ENCODE measurements at regions not wholly inside any gene's neighbourhood (a gene's known extent, or its start where the extent isn't known, plus 50 kb on each side); places are given as distances from the start of the nearest gene placed in this dataset.

DNA sequence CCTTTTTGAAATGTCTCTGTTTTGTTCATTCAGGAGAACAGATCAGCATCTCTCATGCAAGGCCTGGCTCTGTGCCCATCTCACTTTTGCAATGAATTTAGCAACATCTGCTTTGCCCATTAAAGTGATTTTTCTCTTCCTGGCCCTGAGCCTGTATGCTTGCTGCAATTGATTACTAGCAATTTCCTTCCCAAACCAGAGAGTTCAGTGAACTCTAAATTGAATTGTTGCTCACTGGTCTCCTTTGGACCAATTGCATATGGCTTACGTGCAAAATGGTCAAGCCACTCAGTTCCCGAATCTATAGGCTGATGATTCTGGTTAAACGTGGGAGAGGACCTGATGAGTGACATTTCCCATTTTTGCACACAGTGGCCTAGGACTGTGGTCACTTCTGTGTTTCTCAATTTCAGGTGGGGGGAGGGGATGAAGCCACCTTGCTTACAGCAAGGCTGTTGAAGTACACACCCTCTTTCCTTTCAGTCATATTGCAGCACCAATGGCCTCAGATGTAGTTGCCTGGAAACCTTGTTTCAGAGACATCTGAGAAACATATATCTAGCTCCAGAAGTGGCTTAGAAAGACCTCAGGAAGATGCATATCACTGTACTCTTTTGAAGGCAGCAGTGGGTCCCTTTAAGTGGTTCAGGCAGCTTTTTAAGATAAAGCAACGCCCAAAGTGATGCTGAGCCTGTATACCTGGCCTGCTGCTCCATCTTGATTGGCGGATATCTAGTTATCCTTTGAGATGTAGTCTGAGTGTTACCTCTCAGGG lies 201.4 kb downstream of the PTEN start (continued):
- TF ChIP-seq ATF3 (IDR thresholded peaks at IDR 0.05; ENCODE audit: borderline replicate concordance, extremely low read depth, low read depth, low read length) (no peak), ATF2 (IDR thresholded peaks at IDR 0.05; ENCODE audit: low read length) (peak; percentile 91), CEBPB (IDR thresholded peaks at IDR 0.05; ENCODE audit: borderline replicate concordance in 1 of 2, low read depth in 2 of 2, low read length in 2 of 2) (0 out of 4 replicates have a peak, but pooled peaks of 1 of the 2 experiments have one; percentile 8), NR2C1 (IDR thresholded peaks at IDR 0.05) (no peak), MYB (IDR thresholded peaks at IDR 0.05; ENCODE audit: borderline replicate concordance, low read depth, low read length) (peak; percentile 38; the same call in 1 of the 2 replicates), SREBF1 (IDR thresholded peaks at IDR 0.05; ENCODE audit: low read length) (no peak), ZBTB11 (CRISPR knock-in tag; IDR thresholded peaks at IDR 0.05) (no peak), NFIC (IDR thresholded peaks at IDR 0.05; ENCODE audit: low read depth, low read length) (peak; percentile 98), BRCA1 (IDR thresholded peaks at IDR 0.05; ENCODE audit: low read depth, low read length) (no peak), ESRRA (IDR thresholded peaks at IDR 0.05; ENCODE audit: low read length) (no peak), SIX5 (IDR thresholded peaks at IDR 0.05; ENCODE audit: low read depth, low read length, severe bottlenecking) (no peak), KAT2A (conservative IDR thresholded peaks at IDR 0.05; ENCODE audit: control insufficient read depth, low read depth, low read length) (no peak), EP300 (IDR thresholded peaks at IDR 0.05; ENCODE audit: borderline replicate concordance in 1 of 2, control insufficient read depth in 1 of 2, low read depth in 2 of 2, low read length in 2 of 2) (peak; percentile 90 to 93; a peak in 3 of 4 replicates), SREBF2 (IDR thresholded peaks at IDR 0.05; ENCODE audit: low read length) (no peak), SUZ12 (IDR thresholded peaks at IDR 0.05; ENCODE audit: unreplicated experiment) (no peak), KLF5 (IDR thresholded peaks at IDR 0.05; ENCODE audit: partially characterized antibody) (peak; percentile 60), ZNF687 (IDR thresholded peaks at IDR 0.05) (peak; percentile 54; the same call in 1 of the 2 replicates)

Measured in GM12878 (cell line).